ENCODE measurements at regions not wholly inside any gene's neighbourhood (a gene's known extent, or its start where the extent isn't known, plus 50 kb on each side); places are given as distances from the start of the nearest gene placed in this dataset.

GRCh38 chr13:99642006-99642405 lies 140.7 kb downstream of the TM9SF2 start:
- no peaks in the 10 kb centered on the region for H3K4me1 ChIP-seq (ENCODE audit: control insufficient read depth in 1 of 2, insufficient read depth in 1 of 2, low read depth in 1 of 2, low read length in 1 of 2)
- no peaks in the 10 kb centered on the region for H3K36me3 ChIP-seq
- no peak for TF ChIP-seq CTCF (IDR thresholded peaks at IDR 0.05)
- no peaks in the 10 kb centered on the region for H3K27me3 ChIP-seq
- H3K4me3 ChIP-seq (ENCODE audit: low read depth in 1 of 2, low read length in 1 of 2) = no peak overlapping the region
- H3K27ac ChIP-seq = no peak overlapping the region
- H3K9me3 ChIP-seq = no peaks in the 10 kb centered on the region

- no peaks in the 10 kb centered on the region for H3K9me3 ChIP-seq
- no peaks in the 10 kb centered on the region for H3K36me3 ChIP-seq
- no peaks in the 10 kb centered on the region for H3K4me1 ChIP-seq (ENCODE audit: control insufficient read depth in 1 of 2, insufficient read depth in 1 of 2, low read depth in 1 of 2, low read length in 1 of 2)
- no peak overlapping the region for H3K27ac ChIP-seq
- no peaks in the 10 kb centered on the region for H3K27me3 ChIP-seq
- no peak for TF ChIP-seq CTCF (IDR thresholded peaks at IDR 0.05)
- no peak overlapping the region for H3K4me3 ChIP-seq (ENCODE audit: low read depth in 1 of 2, low read length in 1 of 2)
These were observed 139.0 kb downstream of the TM9SF2 start for GRCh38 chr13:99640260-99640659.

GRCh38 chr13:99639126-99639525 lies 137.9 kb downstream of the TM9SF2 start:
- TF ChIP-seq CTCF (IDR thresholded peaks at IDR 0.05) = no peak

GRCh38 chr13:99636728-99637353 lies 135.6 kb downstream of the TM9SF2 start:
- Histone ChIP-seq H3K4me1 (ENCODE audit: control insufficient read depth in 1 of 2, insufficient read depth in 1 of 2, low read depth in 1 of 2, low read length in 1 of 2) (no peaks in the 10 kb centered on the region), H3K27ac (no peak overlapping the region), H3K9me3 (no peaks in the 10 kb centered on the region), H3K36me3 (no peaks in the 10 kb centered on the region), H3K27me3 (no peaks in the 10 kb centered on the region), H3K4me3 (ENCODE audit: low read depth in 1 of 2, low read length in 1 of 2) (no peak overlapping the region)
- TF ChIP-seq CTCF (IDR thresholded peaks at IDR 0.05) = no peak

More at GRCh38 chr13:99639126-99639525, 137.9 kb downstream of the TM9SF2 start:
- no peaks in the 10 kb centered on the region for H3K9me3 ChIP-seq
- no peak overlapping the region for H3K27ac ChIP-seq
- no peaks in the 10 kb centered on the region for H3K36me3 ChIP-seq
- H3K27me3 ChIP-seq = no peaks in the 10 kb centered on the region
- H3K4me3 ChIP-seq (ENCODE audit: low read depth in 1 of 2, low read length in 1 of 2) = no peak overlapping the region
- H3K4me1 ChIP-seq (ENCODE audit: control insufficient read depth in 1 of 2, insufficient read depth in 1 of 2, low read depth in 1 of 2, low read length in 1 of 2) = no peaks in the 10 kb centered on the region

GRCh38 chr13:99636306-99636705 lies 135.0 kb downstream of the TM9SF2 start:
- no peaks in the 10 kb centered on the region for H3K36me3 ChIP-seq
- no peaks in the 10 kb centered on the region for H3K27me3 ChIP-seq
- H3K9me3 ChIP-seq = no peaks in the 10 kb centered on the region

More at GRCh38 chr13:99636306-99636705, 135.0 kb downstream of the TM9SF2 start:
- Histone ChIP-seq H3K27ac (no peak overlapping the region), H3K4me3 (ENCODE audit: low read depth in 1 of 2, low read length in 1 of 2) (no peak overlapping the region), H3K4me1 (ENCODE audit: control insufficient read depth in 1 of 2, insufficient read depth in 1 of 2, low read depth in 1 of 2, low read length in 1 of 2) (no peaks in the 10 kb centered on the region)
- TF ChIP-seq CTCF (IDR thresholded peaks at IDR 0.05) = no peak

All from neutrophil (primary cell).